Sigmoid colon (tissue), 4 donors: ENCODE measurements at regions not wholly inside any gene's neighbourhood (a gene's known extent, or its start where the extent isn't known, plus 50 kb on each side); places are given as distances from the start of the nearest gene placed in this dataset.

Source experiments
- CTCF ChIP-seq, 4 experiments: fragments of 450-650 bp in 3 of 4; fragments of 200-600 bp in 1 of 4; IDR thresholded peaks; one replicate each; pipeline ENCODE4 v1.5.1; 2016 to 2019; ENCODE audit warnings: antibody characterized with exemption in 4 of 4, mild to moderate bottlenecking in 3 of 4, moderate library complexity in 2 of 4
- EP300 ChIP-seq, 4 donors: sonication (generic); formaldehyde crosslinking; IDR thresholded peaks; one replicate each; pipeline ENCODE4 v1.6.1; 2017; ENCODE audit warnings: antibody characterized with exemption in 4 of 4
- POLR2A ChIP-seq, 2 donors: fragments of 450-650 bp; IDR thresholded peaks; one replicate each; pipeline ENCODE4 v1.6.1; 2016; ENCODE audit warnings: antibody characterized with exemption in 2 of 2, mild to moderate bottlenecking in 2 of 2, moderate library complexity in 2 of 2

DNA sequence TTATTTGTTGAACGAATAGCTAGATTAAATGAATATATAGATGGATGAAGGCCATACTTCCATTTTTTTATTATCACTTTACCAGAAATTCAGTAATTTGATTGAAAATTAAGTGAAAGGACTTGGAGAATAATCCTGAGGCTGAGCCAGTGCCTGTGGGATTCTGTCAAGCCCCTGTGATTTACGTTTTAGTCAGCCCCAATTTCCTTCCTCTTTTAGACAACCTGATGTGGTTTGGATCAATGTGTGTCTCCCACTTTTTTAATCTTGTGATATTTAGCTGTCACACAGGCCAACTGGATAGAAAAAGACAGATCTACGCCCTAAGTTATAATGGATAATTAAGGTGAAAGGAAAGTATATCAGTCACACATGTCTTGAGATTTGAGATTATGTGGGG is 188.8 kb downstream of the EDN1 start:
- TF ChIP-seq EP300 (IDR thresholded peaks at IDR 0.05) (no peak), CTCF (IDR thresholded peaks at IDR 0.05) (no peak), POLR2A (IDR thresholded peaks at IDR 0.05) (no peak)
